ENCODE measurements at regions not wholly inside any gene's neighbourhood (a gene's known extent, or its start where the extent isn't known, plus 50 kb on each side); places are given as distances from the start of the nearest gene placed in this dataset.

- TF ChIP-seq, protein P1, sequence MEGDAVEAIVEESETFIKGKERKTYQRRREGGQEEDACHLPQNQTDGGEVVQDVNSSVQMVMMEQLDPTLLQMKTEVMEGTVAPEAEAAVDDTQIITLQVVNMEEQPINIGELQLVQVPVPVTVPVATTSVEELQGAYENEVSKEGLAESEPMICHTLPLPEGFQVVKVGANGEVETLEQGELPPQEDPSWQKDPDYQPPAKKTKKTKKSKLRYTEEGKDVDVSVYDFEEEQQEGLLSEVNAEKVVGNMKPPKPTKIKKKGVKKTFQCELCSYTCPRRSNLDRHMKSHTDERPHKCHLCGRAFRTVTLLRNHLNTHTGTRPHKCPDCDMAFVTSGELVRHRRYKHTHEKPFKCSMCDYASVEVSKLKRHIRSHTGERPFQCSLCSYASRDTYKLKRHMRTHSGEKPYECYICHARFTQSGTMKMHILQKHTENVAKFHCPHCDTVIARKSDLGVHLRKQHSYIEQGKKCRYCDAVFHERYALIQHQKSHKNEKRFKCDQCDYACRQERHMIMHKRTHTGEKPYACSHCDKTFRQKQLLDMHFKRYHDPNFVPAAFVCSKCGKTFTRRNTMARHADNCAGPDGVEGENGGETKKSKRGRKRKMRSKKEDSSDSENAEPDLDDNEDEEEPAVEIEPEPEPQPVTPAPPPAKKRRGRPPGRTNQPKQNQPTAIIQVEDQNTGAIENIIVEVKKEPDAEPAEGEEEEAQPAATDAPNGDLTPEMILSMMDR (IDR thresholded peaks at IDR 0.05; ENCODE audit: control insufficient read depth, extremely low read depth, insufficient read depth) = no peak
- H3K4me3 ChIP-seq (ENCODE audit: low read depth, low read length) = no peak overlapping the region
- DNase-seq (ENCODE audit: low read depth) = no peak
Observed at GRCh38 chr6:141990840-141991239, 141.9 kb upstream of the GJE1 start.

GRCh38 chr6:141989706-141989959, 143.1 kb upstream of the GJE1 start:
- TF ChIP-seq, protein P1 (IDR thresholded peaks at IDR 0.05; ENCODE audit: control insufficient read depth, extremely low read depth, insufficient read depth) = no peak
- DNase-seq (ENCODE audit: low read depth) = no peak
- H3K4me3 ChIP-seq (ENCODE audit: low read depth, low read length) = no peak overlapping the region

DNA sequence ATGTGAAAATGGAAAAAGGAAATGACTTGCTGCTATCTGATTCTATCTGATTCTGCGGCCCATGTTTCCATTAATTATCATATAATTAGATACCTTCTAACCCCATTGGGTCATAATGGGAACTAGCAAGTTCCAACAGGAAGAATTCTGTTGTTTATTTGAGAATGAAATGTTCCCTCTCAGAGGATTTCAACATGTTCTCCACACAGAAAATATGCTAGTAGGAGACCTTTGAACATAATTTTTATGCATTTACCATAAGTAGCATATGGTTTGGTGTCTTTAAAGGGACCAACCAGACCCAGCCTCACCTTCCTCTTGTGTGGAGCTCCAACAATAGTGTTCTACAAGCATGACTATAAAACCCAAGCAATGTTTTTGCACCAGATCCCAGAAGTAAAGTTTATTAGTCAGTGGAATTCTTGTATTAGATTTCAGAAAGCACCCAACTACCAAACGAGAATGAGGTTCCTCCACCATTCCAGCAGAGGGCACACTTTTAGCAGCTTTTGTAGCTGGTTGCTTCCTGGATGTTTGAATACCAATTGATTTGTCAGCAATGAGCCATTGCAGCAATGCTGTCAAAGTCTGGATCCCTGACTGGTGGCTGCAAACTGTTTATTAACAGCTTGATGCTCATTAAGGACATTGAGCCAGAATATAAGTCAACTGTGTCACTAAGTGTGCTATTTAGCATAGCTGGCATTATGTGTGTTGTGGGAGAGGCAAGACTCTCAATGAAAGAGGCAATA, 143.6 kb upstream of the GJE1 start:
- no peak overlapping the region for H3K4me3 ChIP-seq (ENCODE audit: low read depth, low read length)
- TF ChIP-seq, protein P1 (IDR thresholded peaks at IDR 0.05; ENCODE audit: control insufficient read depth, extremely low read depth, insufficient read depth) = peak; percentile 70
- DNase-seq (ENCODE audit: low read depth) = peak; percentile 30

DNA sequence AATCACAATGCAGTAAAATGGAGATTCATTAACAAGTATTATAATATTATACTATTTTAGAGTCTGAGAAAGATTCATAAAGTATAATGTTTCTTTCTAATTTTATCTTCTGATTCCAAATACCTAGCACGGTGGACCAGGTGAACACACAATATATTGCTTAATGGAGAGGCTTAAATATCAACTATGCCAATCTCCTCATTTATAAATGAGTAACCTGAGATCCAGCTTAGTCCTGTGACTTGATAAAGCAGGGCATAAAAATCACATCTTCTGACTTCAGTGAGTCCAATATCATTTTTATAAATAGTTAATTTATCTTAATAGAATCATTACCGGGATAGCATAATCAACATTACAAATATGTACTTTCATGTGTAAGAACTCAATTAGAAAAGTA, 144.4 kb upstream of the GJE1 start:
- TF ChIP-seq, protein P1 (IDR thresholded peaks at IDR 0.05; ENCODE audit: control insufficient read depth, extremely low read depth, insufficient read depth) = no peak
- no peak overlapping the region for H3K4me3 ChIP-seq (ENCODE audit: low read depth, low read length)
- DNase-seq (ENCODE audit: low read depth) = no peak

DNA sequence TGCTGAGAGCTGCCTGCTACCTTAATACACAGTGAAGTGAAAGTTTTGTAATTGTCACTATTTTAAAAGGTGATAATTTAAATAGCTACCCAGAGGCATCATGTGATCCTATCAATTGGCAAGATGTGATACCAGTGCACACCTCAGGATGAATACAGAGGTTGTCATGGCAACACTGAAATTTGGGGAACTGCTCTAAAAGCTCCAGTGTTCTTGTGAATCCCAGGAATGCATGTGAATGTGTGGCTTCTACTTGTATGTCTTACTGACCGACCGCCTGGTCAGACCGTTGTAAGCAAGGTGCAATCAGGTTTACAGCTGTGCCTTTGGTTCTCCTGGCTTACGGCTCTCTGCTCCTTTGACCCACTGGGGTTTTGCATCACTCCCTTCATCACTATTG, 146.3 kb upstream of the GJE1 start:
- TF ChIP-seq, protein P1 (IDR thresholded peaks at IDR 0.05; ENCODE audit: control insufficient read depth, extremely low read depth, insufficient read depth) = no peak
- no peak overlapping the region for H3K4me3 ChIP-seq (ENCODE audit: low read depth, low read length)
- no peak for DNase-seq (ENCODE audit: low read depth)

DNA sequence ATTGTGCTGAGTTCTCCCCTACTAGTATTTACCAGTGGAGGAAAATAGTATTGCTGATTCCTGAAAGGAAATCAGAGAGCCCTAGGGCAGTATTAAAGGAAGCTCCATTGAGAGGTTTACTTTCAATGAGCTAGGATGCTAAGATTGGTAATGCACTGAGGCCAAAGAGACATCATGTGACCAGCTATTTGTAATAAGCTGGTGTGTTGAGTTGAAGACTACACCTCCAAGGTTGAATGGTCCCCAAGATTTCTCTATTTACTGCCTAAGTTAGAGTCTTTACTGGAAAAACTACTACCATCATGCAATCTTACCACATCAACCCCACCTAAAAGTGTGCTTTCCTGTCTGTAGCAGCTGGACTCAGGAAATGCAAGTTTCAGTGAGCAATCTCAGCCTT, 151.5 kb upstream of the GJE1 start:
- TF ChIP-seq, protein P1 (IDR thresholded peaks at IDR 0.05; ENCODE audit: control insufficient read depth, extremely low read depth, insufficient read depth) = no peak
- H3K4me3 ChIP-seq (ENCODE audit: low read depth, low read length) = no peak overlapping the region
- no peak for DNase-seq (ENCODE audit: low read depth)

DNA sequence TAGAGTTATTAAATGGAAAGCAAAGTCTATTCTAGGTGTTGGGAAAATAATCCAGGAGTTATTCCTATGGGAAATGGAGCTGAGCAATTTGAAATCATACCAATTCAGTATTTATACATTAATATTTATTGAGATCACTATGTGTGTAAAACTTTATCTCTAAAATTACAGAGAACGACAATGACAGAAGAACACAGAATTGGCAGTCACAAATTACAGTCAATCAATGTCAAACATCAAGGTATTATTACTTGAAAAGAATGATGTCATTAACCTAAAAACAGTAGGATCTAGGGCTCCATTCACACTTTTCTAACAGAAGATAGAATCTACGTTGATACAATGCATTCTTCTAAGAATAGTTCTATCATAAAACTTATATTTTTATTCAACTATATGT, 154.9 kb upstream of the GJE1 start:
- H3K4me3 ChIP-seq (ENCODE audit: low read depth, low read length) = no peak overlapping the region
- no peak for DNase-seq (ENCODE audit: low read depth)
- TF ChIP-seq, protein P1 (IDR thresholded peaks at IDR 0.05; ENCODE audit: control insufficient read depth, extremely low read depth, insufficient read depth) = no peak
